Tibial nerve (tissue), 4 donors: ENCODE measurements at regions not wholly inside any gene's neighbourhood (a gene's known extent, or its start where the extent isn't known, plus 50 kb on each side); places are given as distances from the start of the nearest gene placed in this dataset.

Experiments used
- EP300 ChIP-seq, 2 donors: sonication (generic); formaldehyde crosslinking; IDR thresholded peaks; one replicate each; pipeline ENCODE4 v1.6.1; 2017; ENCODE audit warnings: antibody characterized with exemption in 2 of 2, mild to moderate bottlenecking in 1 of 2
- POLR2A ChIP-seq, 2 donors: fragments of 450-650 bp; IDR thresholded peaks; one replicate each; pipeline ENCODE4 v1.6.1; 2017; ENCODE audit warnings: antibody characterized with exemption in 2 of 2, mild to moderate bottlenecking in 2 of 2, moderate library complexity in 2 of 2
- TF ChIP-seq, protein P1 (sequence below), 5 experiments: fragments of 200-600 bp in 3 of 5; fragments of 450-650 bp in 2 of 5; sonication (generic) in 3 of 5; IDR thresholded peaks; one replicate each; pipeline ENCODE4 v1.5.1; 2016 to 2019; ENCODE audit warnings: antibody characterized with exemption in 5 of 5, mild to moderate bottlenecking in 3 of 5, moderate library complexity in 2 of 5

DNA sequence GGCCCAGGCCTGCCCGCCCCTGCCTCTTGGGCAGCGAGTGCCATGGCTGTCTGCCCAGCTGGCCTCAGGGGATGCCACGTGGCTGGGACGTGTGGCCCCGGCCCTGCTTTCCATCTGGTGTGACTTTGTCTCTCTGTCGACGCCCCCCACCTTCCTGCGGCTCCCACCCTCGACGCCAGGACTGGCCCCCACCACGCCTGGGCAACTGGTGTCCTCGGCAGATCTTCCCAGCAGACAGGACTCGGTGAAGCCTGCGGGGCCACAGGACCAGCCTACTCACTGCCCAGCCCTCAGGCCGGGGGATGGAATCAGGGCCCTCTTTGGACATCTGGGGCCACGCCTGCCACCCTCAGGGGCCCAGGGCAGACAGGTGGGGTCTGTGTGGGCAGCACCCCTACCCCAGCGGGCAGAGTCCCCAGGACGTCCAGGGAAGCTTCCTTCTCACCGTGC lies 55.1 kb downstream of the UNCX start:
- TF ChIP-seq, protein P1, sequence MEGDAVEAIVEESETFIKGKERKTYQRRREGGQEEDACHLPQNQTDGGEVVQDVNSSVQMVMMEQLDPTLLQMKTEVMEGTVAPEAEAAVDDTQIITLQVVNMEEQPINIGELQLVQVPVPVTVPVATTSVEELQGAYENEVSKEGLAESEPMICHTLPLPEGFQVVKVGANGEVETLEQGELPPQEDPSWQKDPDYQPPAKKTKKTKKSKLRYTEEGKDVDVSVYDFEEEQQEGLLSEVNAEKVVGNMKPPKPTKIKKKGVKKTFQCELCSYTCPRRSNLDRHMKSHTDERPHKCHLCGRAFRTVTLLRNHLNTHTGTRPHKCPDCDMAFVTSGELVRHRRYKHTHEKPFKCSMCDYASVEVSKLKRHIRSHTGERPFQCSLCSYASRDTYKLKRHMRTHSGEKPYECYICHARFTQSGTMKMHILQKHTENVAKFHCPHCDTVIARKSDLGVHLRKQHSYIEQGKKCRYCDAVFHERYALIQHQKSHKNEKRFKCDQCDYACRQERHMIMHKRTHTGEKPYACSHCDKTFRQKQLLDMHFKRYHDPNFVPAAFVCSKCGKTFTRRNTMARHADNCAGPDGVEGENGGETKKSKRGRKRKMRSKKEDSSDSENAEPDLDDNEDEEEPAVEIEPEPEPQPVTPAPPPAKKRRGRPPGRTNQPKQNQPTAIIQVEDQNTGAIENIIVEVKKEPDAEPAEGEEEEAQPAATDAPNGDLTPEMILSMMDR (IDR thresholded peaks at IDR 0.05), result no peak
- TF ChIP-seq POLR2A (IDR thresholded peaks at IDR 0.05), result no peak
- TF ChIP-seq EP300 (IDR thresholded peaks at IDR 0.05), result no peak
